ENCODE measurements at regions not wholly inside any gene's neighbourhood (a gene's known extent, or its start where the extent isn't known, plus 50 kb on each side); places are given as distances from the start of the nearest gene placed in this dataset.
A peak's percentile ranks its signal among the peaks of the same experiment; 100 is the strongest.

- DNase-seq, result peak; percentile 11
These were observed 167.0 kb upstream of the UBE2E2 start for GRCh38 chr3:23035927-23036640.

GRCh38 chr3:23036728-23037127 is 166.4 kb upstream of the UBE2E2 start:
- no peak for DNase-seq

GRCh38 chr3:23038471-23038870 is 164.7 kb upstream of the UBE2E2 start:
- DNase-seq, result no peak

GRCh38 chr3:23041918-23042696 is 161.0 kb upstream of the UBE2E2 start:
- DNase-seq, result no peak

- DNase-seq, result no peak
These were observed 158.7 kb upstream of the UBE2E2 start for GRCh38 chr3:23044463-23044862.

GRCh38 chr3:23046536-23046935 is 156.6 kb upstream of the UBE2E2 start:
- DNase-seq, result no peak

- no peak for DNase-seq
These were observed 151.6 kb upstream of the UBE2E2 start for GRCh38 chr3:23051240-23052140.

GRCh38 chr3:23052208-23052607 is 150.9 kb upstream of the UBE2E2 start:
- DNase-seq, result no peak

- DNase-seq, result no peak
These were observed 150.5 kb upstream of the UBE2E2 start for GRCh38 chr3:23052620-23053019.

GRCh38 chr3:23055733-23056376 is 147.3 kb upstream of the UBE2E2 start:
- DNase-seq, result no peak

- DNase-seq, result no peak
These were observed 140.5 kb upstream of the UBE2E2 start for GRCh38 chr3:23062582-23062981.

- no peak for DNase-seq
These were observed 140.1 kb upstream of the UBE2E2 start for GRCh38 chr3:23062982-23063381.

GRCh38 chr3:23067116-23067515 is 136.0 kb upstream of the UBE2E2 start:
- no peak for DNase-seq

- no peak for DNase-seq
These were observed 135.0 kb upstream of the UBE2E2 start for GRCh38 chr3:23068016-23068728.

GRCh38 chr3:23071296-23071695 is 131.8 kb upstream of the UBE2E2 start:
- no peak for DNase-seq

- DNase-seq, result no peak
These were observed 131.4 kb upstream of the UBE2E2 start for GRCh38 chr3:23071758-23072157.

- DNase-seq, result no peak
These were observed 130.4 kb upstream of the UBE2E2 start for GRCh38 chr3:23072693-23073092.

GRCh38 chr3:23073724-23074305 is 129.3 kb upstream of the UBE2E2 start:
- DNase-seq, result no peak

- DNase-seq, result no peak
These were observed 127.6 kb upstream of the UBE2E2 start for GRCh38 chr3:23075496-23075895.

GRCh38 chr3:23076437-23076836 is 126.7 kb upstream of the UBE2E2 start:
- no peak for DNase-seq

GRCh38 chr3:23077126-23077525 is 126.0 kb upstream of the UBE2E2 start:
- no peak for DNase-seq

- no peak for DNase-seq
These were observed 124.4 kb upstream of the UBE2E2 start for GRCh38 chr3:23078735-23079134.

All from NCI-H2227 treated with DMSO at 0.1 percent for 48 hours (cell line).